ENCODE measurements at regions not wholly inside any gene's neighbourhood (a gene's known extent, or its start where the extent isn't known, plus 50 kb on each side); places are given as distances from the start of the nearest gene placed in this dataset.

DNA sequence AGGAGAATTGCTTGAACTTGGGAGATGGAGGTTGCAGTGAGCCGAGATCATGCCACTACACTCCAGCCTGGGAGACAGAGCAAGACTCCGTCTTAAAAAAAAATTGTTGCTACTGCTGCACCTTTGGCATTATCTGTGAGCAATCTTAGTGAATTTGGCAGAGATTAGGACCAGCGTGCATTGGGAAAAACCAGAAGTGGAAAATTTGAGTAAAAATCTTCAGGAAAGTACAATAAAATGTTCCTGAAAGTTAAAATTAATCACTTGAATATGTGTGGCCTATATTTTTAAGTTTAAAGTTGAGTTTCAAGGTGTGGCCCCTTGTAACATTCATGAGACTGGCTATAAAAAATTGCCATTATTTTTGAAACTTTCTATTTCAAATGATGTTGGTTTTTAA, 85.1 kb downstream of the SPRY1 start:
- TF ChIP-seq, protein P1, sequence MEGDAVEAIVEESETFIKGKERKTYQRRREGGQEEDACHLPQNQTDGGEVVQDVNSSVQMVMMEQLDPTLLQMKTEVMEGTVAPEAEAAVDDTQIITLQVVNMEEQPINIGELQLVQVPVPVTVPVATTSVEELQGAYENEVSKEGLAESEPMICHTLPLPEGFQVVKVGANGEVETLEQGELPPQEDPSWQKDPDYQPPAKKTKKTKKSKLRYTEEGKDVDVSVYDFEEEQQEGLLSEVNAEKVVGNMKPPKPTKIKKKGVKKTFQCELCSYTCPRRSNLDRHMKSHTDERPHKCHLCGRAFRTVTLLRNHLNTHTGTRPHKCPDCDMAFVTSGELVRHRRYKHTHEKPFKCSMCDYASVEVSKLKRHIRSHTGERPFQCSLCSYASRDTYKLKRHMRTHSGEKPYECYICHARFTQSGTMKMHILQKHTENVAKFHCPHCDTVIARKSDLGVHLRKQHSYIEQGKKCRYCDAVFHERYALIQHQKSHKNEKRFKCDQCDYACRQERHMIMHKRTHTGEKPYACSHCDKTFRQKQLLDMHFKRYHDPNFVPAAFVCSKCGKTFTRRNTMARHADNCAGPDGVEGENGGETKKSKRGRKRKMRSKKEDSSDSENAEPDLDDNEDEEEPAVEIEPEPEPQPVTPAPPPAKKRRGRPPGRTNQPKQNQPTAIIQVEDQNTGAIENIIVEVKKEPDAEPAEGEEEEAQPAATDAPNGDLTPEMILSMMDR (IDR thresholded peaks at IDR 0.05; ENCODE audit: low read depth, low read length, poor library complexity, severe bottlenecking), result no peak
- TF ChIP-seq EZH2phosphoT487 (IDR thresholded peaks at IDR 0.05; ENCODE audit: borderline replicate concordance, low read length), result no peak

DNA sequence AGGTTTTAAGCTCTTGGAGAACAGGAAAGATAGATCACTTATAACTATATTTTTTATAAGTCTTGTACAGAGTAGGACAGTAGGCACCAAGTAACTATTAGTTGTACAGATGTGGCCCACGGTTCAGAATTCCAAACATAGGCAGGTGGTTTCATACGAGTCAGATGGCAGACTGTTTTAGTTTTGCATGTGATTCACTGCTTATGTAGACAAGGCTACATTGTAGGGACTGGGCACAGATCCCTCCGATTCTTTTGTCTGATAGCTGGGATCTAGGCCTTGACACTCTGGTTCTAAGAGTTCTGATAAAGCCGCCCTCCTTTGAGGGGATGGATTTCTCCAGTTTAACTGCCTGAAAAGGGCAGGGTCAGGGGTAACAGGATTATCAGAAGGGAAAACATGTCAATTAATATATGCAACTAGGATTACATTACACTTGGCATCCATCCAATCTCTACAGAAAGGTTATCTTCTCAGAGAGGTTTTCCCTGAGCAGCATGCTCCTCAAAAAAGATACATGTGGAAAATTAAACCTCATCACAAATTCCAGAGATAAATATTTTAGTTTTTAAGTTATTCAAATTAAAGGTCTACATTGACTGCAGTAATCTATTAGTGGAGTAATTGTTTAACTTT, 87.8 kb downstream of the SPRY1 start:
- no peaks in the 10 kb centered on the region for H3K4me1 ChIP-seq (ENCODE audit: control insufficient read depth, low read length)
- H4K20me1 ChIP-seq (ENCODE audit: control insufficient read depth, insufficient read depth, low read depth, low read length), result no peaks in the 10 kb centered on the region
- H3K4me3 ChIP-seq (ENCODE audit: low read length), result no peak overlapping the region
- H3K79me2 ChIP-seq (ENCODE audit: control insufficient read depth, low read length), result no peaks in the 10 kb centered on the region
- H3K27me3 ChIP-seq (ENCODE audit: control insufficient read depth, low read length), result no peaks in the 10 kb centered on the region
- H3K9me3 ChIP-seq (ENCODE audit: control insufficient read depth, insufficient read depth, low read length), result no peaks in the 10 kb centered on the region
- no peak overlapping the region for H3K4me2 ChIP-seq (ENCODE audit: low read length)
- no peaks in the 10 kb centered on the region for H3K9me2 ChIP-seq (replicated peaks; ENCODE audit: control insufficient read depth, low read length)
- no peaks in the 10 kb centered on the region for H3K36me3 ChIP-seq (ENCODE audit: control insufficient read depth, low read length)
- H3F3A ChIP-seq (ENCODE audit: control insufficient read depth, insufficient read depth), result no peaks in the 10 kb centered on the region
- H3K27ac ChIP-seq (ENCODE audit: low read depth, low read length), result no peak overlapping the region
- TF ChIP-seq EZH2phosphoT487 (IDR thresholded peaks at IDR 0.05; ENCODE audit: borderline replicate concordance, low read length), result no peak
- TF ChIP-seq, protein P1 (IDR thresholded peaks at IDR 0.05; ENCODE audit: low read depth, low read length, poor library complexity, severe bottlenecking), result no peak

More for the DNA sequence above, 85.1 kb downstream of the SPRY1 start:
- no peak overlapping the region for H3K27ac ChIP-seq (ENCODE audit: low read depth, low read length)
- H3K27me3 ChIP-seq (ENCODE audit: control insufficient read depth, low read length), result no peaks in the 10 kb centered on the region
- H3K4me2 ChIP-seq (ENCODE audit: low read length), result no peak overlapping the region
- H3K9me2 ChIP-seq (replicated peaks; ENCODE audit: control insufficient read depth, low read length), result no peaks in the 10 kb centered on the region
- H3K9me3 ChIP-seq (ENCODE audit: control insufficient read depth, insufficient read depth, low read length), result no peaks in the 10 kb centered on the region
- H4K20me1 ChIP-seq (ENCODE audit: control insufficient read depth, insufficient read depth, low read depth, low read length), result no peaks in the 10 kb centered on the region
- 0 out of 2 replicates have a peak, but pooled peaks cover 3% of the 10 kb centered on the region for H3K4me1 ChIP-seq (ENCODE audit: control insufficient read depth, low read length)
- H3K4me3 ChIP-seq (ENCODE audit: low read length), result no peak overlapping the region
- no peaks in the 10 kb centered on the region for H3K36me3 ChIP-seq (ENCODE audit: control insufficient read depth, low read length)
- H3F3A ChIP-seq (ENCODE audit: control insufficient read depth, insufficient read depth), result no peaks in the 10 kb centered on the region
- H3K79me2 ChIP-seq (ENCODE audit: control insufficient read depth, low read length), result no peaks in the 10 kb centered on the region

DNA sequence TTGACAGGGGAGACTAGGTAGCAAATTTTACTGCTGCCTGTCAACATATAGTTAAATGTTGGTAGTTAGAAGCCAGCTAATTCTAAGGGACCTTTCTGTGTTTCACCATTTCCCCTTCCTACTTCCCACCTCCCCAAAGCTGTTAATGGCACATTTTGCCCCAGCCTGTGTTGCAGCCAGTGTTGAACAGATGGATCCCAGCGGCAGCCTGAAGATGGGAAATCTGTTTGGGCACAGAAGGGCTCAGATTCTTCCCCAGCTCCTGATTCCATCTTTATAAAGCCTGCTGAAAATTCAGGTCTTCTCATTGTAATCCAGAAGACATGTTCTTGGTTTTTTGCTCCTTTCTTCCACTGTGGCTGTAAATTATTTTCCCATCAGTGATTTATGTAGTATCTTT, 89.0 kb downstream of the SPRY1 start:
- no peak overlapping the region for H3K4me3 ChIP-seq (ENCODE audit: low read length)
- H3K9me2 ChIP-seq (replicated peaks; ENCODE audit: control insufficient read depth, low read length), result no peaks in the 10 kb centered on the region
- no peak overlapping the region for H3K27ac ChIP-seq (ENCODE audit: low read depth, low read length)
- no peaks in the 10 kb centered on the region for H3K9me3 ChIP-seq (ENCODE audit: control insufficient read depth, insufficient read depth, low read length)
- H3K36me3 ChIP-seq (ENCODE audit: control insufficient read depth, low read length), result no peaks in the 10 kb centered on the region
- H3F3A ChIP-seq (ENCODE audit: control insufficient read depth, insufficient read depth), result no peaks in the 10 kb centered on the region
- no peaks in the 10 kb centered on the region for H3K79me2 ChIP-seq (ENCODE audit: control insufficient read depth, low read length)
- no peaks in the 10 kb centered on the region for H3K27me3 ChIP-seq (ENCODE audit: control insufficient read depth, low read length)
- TF ChIP-seq EZH2phosphoT487 (IDR thresholded peaks at IDR 0.05; ENCODE audit: borderline replicate concordance, low read length), result no peak
- TF ChIP-seq, protein P1 (IDR thresholded peaks at IDR 0.05; ENCODE audit: low read depth, low read length, poor library complexity, severe bottlenecking), result no peak
- no peaks in the 10 kb centered on the region for H4K20me1 ChIP-seq (ENCODE audit: control insufficient read depth, insufficient read depth, low read depth, low read length)
- H3K4me1 ChIP-seq (ENCODE audit: control insufficient read depth, low read length), result no peaks in the 10 kb centered on the region
- no peak overlapping the region for H3K4me2 ChIP-seq (ENCODE audit: low read length)

Data from DOHH2 (cell line).